ENCODE measurements at regions not wholly inside any gene's neighbourhood (a gene's known extent, or its start where the extent isn't known, plus 50 kb on each side); places are given as distances from the start of the nearest gene placed in this dataset.

- TF ChIP-seq CTCF (IDR thresholded peaks at IDR 0.05) (no peak), POLR2AphosphoS5 (IDR thresholded peaks at IDR 0.05) (no peak), POLR2A (IDR thresholded peaks at IDR 0.05) (no peak)
Measured at GRCh38 chr5:32504989-32505596, 60.6 kb upstream of the ZFR start.
